Colonic mucosa (tissue), 4 donors: ENCODE measurements at regions not wholly inside any gene's neighbourhood (a gene's known extent, or its start where the extent isn't known, plus 50 kb on each side); places are given as distances from the start of the nearest gene placed in this dataset.
"Not testable (repeated sequence)": the region's sequence is repeated elsewhere in the genome, so short reads cannot be mapped to it uniquely, and the experiment has no call there.

Experiments used
- DNase-seq: peaks from one replicate; pipeline ENCODE4 v3.0.0-alpha.2; 2020
- H3K27ac ChIP-seq: fragments of 200-600 bp; one replicate; pipeline ENCODE4 v1.8.0; 2021
- H3K27me3 ChIP-seq: fragments of 200-600 bp; one replicate; pipeline ENCODE4 v1.8.0; 2021
- H3K36me3 ChIP-seq: fragments of 200-600 bp; one replicate; pipeline ENCODE4 v1.8.0; 2021
- H3K4me1 ChIP-seq: fragments of 200-600 bp; one replicate; pipeline ENCODE4 v1.8.0; 2021; ENCODE audit warnings: mild to moderate bottlenecking
- H3K4me3 ChIP-seq: fragments of 200-600 bp; one replicate; pipeline ENCODE4 v1.8.0; 2021
- H3K9ac ChIP-seq, 2 donors: one replicate each; pipeline ENCODE4 v1.7.0; 2013; ENCODE audit warnings: control low read depth in 2 of 2, low read depth in 2 of 2, low read length in 2 of 2
- H3K9me3 ChIP-seq: fragments of 200-600 bp; one replicate; pipeline ENCODE4 v1.8.0; 2021
- intact Hi-C: fragments of 100-400 bp; cut with DNase I; formaldehyde crosslinking; loops from one replicate; pipeline ENCODE4 v1.14.1; 2022
- TF ChIP-seq, protein P1 (sequence below): fragments of 200-600 bp; IDR thresholded peaks from one replicate; pipeline ENCODE4 v1.8.0; 2022; ENCODE audit warnings: antibody characterized with exemption, mild to moderate bottlenecking
- donor health status: healthy.
- donor health status: DM: no; HTN: no; CAD: no.
- donor health status: DM: no; HTN: no; CAD: no.

- H3K4me1 ChIP-seq, result no peaks in the 10 kb centered on the region
- H3K27me3 ChIP-seq, result no peaks in the 10 kb centered on the region
- H3K4me3 ChIP-seq, result no peak overlapping the region
- H3K36me3 ChIP-seq, result no peaks in the 10 kb centered on the region
- TF ChIP-seq, protein P1, sequence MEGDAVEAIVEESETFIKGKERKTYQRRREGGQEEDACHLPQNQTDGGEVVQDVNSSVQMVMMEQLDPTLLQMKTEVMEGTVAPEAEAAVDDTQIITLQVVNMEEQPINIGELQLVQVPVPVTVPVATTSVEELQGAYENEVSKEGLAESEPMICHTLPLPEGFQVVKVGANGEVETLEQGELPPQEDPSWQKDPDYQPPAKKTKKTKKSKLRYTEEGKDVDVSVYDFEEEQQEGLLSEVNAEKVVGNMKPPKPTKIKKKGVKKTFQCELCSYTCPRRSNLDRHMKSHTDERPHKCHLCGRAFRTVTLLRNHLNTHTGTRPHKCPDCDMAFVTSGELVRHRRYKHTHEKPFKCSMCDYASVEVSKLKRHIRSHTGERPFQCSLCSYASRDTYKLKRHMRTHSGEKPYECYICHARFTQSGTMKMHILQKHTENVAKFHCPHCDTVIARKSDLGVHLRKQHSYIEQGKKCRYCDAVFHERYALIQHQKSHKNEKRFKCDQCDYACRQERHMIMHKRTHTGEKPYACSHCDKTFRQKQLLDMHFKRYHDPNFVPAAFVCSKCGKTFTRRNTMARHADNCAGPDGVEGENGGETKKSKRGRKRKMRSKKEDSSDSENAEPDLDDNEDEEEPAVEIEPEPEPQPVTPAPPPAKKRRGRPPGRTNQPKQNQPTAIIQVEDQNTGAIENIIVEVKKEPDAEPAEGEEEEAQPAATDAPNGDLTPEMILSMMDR, result no peak
- no peak overlapping the region for H3K9ac ChIP-seq
- no peak overlapping the region for H3K27ac ChIP-seq
- DNase-seq, result no peak
- no peaks in the 10 kb centered on the region for H3K9me3 ChIP-seq
- intact Hi-C loops, result no loop called here
Observed at GRCh38 chr4:151489462-151490203, 80.7 kb downstream of the FHIP1A start.

DNA sequence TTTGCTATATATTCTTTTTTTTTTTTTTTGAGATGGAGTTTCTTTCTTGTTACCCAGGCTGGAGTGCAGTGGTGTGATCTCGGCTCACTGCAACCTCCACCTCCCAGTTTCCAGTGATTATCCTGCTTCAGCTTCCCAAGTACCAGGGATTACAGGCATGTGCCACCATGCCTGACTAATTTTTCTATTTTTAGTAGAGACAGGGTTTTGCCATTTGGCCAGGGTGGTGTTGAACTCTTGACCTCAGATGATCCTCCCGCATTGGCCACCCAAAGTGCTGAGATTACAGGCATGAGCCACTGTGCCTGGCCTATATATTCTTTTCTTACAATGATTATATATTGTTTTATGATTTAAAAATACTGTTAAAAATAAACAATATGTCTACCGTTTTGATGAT lies 86.6 kb downstream of the FHIP1A start:
- H3K27ac ChIP-seq, H3K9me3 ChIP-seq, H3K27me3 ChIP-seq, H3K9ac ChIP-seq, DNase-seq, H3K4me1 ChIP-seq, H3K4me3 ChIP-seq, H3K36me3 ChIP-seq, intact Hi-C loops: not testable (repeated sequence)

DNA sequence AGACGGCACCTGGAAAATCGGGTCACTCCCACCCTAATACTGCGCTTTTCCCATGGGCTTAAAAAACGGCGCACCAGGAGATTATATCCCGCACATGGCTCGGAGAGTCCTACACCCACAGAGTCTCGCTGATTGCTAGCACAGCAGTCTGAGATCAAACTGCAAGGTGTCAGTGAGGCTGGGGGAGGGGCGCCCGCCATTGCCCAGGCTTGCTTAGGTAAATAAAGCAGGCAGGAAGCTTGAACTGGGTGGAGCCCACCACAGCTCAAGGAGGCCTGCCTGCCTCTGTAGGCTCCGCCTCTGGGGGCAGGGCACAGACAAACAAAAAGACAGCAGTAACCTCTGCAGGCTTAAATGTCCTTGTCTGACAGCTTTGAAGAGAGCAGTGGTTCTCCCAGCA lies 102.6 kb downstream of the FHIP1A start:
- H3K4me1 ChIP-seq, intact Hi-C loops, H3K4me3 ChIP-seq, H3K9me3 ChIP-seq, H3K9ac ChIP-seq, H3K36me3 ChIP-seq, H3K27ac ChIP-seq, DNase-seq, H3K27me3 ChIP-seq: not testable (repeated sequence)

DNA sequence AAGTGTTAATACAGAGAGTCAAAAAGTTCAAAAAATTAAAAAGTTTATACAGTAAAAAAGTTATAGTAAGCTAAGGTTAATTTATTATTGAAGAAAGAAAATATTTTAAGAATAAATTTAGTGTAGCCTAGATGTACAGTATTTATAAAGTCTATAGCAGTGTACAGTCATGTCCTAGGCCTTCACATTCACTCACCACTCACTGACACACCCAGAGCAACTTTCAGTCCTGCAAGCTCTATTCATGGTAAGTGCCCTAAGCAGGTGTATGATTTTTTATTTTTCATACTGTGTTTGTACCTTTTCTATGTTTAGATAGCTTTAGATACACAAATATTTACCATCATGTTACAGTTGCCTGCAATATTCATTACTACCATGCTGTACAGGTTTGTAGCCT lies 108.9 kb downstream of the FHIP1A start:
- H3K27ac ChIP-seq, result no peak overlapping the region
- no peak overlapping the region for H3K9ac ChIP-seq
- H3K4me3 ChIP-seq, result no peak overlapping the region
- TF ChIP-seq, protein P1, result no peak
- DNase-seq, result no peak
- H3K27me3 ChIP-seq, result no peaks in the 10 kb centered on the region
- H3K4me1 ChIP-seq, result no peaks in the 10 kb centered on the region
- intact Hi-C loops, result no loop called here
- no peaks in the 10 kb centered on the region for H3K9me3 ChIP-seq
- no peaks in the 10 kb centered on the region for H3K36me3 ChIP-seq

GRCh38 chr4:151518359-151518758 lies 109.4 kb downstream of the FHIP1A start:
- Histone ChIP-seq H3K27me3 (no peaks in the 10 kb centered on the region), H3K27ac (no peak overlapping the region), H3K4me1 (no peaks in the 10 kb centered on the region), H3K9ac (no peak overlapping the region), H3K4me3 (no peak overlapping the region), H3K9me3 (no peaks in the 10 kb centered on the region), H3K36me3 (no peaks in the 10 kb centered on the region)
- DNase-seq, result no peak
- TF ChIP-seq, protein P1, result no peak
- intact Hi-C loops, result no loop called here

- H3K27me3 ChIP-seq, result no peaks in the 10 kb centered on the region
- no peaks in the 10 kb centered on the region for H3K9me3 ChIP-seq
- intact Hi-C loops, result no loop called here
- no peak overlapping the region for H3K27ac ChIP-seq
- no peaks in the 10 kb centered on the region for H3K4me1 ChIP-seq
- no peak overlapping the region for H3K9ac ChIP-seq
- no peak for DNase-seq
- no peaks in the 10 kb centered on the region for H3K36me3 ChIP-seq
- no peak overlapping the region for H3K4me3 ChIP-seq
- TF ChIP-seq, protein P1, result no peak
Observed at GRCh38 chr4:151519728-151520415, 110.9 kb downstream of the FHIP1A start.
